DMS79 (cell line): ENCODE measurements at regions not wholly inside any gene's neighbourhood (a gene's known extent, or its start where the extent isn't known, plus 50 kb on each side); places are given as distances from the start of the nearest gene placed in this dataset.
A peak's percentile ranks its signal among the peaks of the same experiment; 100 is the strongest.

Experiments
- DNase-seq: peaks from one replicate; lab custom pipeline; 2025; lab: John Stamatoyannopoulos, UW

DNA sequence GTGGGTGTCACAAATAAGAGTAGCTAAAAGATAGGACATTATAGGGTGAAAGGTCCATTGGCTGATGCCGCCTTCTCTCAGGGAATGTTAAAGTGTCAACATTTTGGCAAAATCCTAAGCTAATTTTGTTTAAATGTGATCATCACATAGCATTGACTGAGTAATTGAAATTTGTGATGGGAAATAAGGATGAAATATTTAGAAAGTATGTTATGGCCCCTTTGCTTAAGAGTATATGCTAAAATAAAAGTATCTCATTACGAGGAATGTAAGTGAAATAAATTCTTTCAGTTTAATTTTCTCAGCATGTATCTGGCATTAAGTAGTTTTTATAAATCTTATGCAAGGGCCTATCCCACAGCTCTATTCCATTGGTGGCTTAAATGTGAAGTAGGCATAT lies 229.2 kb downstream of the PRL start:
- no peak for DNase-seq

DNA sequence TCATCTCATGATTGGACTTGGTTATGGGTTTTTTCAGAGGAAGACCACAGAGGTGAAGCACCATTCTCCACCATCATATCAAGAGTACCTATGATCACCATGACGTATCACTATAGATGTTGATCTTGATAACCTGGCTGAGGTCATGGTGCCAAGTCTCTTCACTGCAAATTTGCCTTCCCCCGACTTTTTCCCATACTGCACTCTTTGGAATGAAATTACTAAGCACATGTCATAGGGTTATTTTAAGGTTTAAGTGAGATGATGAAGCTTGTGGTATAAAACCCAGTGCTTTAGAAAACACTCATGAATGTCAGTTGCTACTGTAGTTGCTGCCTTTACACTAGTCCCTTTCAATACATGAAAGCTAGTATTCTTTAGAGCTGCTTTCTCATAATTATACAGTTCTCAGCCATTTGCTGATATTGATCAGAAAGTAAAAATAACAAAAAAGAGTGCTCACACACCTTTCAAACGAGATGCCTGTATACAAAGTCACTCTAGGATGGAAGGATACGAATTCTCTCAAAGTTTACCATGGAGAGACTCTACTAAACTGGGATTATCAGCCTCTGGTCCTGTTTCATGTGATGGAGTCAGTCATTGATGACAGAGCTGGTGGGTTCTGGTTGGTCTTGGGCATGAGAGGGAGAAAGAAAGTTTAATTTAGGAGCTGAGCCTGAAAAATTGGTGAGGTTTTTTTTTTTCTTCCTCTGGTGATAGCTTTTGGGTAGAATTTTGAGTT lies 228.1 kb downstream of the PRL start:
- DNase-seq, result no peak

DNA sequence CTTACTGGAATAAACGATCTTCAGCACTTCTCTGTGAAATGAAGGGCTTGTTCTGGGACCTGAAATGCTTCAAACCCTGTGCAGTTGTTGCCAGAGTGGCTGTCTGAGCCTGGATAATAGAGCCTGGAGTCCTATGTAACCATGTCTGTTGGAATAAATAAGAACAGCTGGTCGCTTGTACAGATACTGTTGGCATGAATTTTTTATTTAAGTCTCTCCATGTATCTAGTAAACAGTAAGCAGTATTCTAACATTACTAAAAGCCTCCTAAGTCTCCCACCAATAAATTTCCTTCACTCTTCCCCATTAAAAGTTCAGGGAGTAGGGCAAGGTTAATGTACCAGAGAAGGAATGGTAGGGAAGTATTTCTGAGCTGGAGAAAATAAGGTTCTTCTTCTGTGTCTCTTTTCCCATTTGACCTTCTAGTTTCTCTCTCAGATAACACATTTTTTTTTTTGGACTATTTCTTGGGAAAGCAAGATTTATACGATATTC lies 227.5 kb downstream of the PRL start:
- DNase-seq, result no peak

DNA sequence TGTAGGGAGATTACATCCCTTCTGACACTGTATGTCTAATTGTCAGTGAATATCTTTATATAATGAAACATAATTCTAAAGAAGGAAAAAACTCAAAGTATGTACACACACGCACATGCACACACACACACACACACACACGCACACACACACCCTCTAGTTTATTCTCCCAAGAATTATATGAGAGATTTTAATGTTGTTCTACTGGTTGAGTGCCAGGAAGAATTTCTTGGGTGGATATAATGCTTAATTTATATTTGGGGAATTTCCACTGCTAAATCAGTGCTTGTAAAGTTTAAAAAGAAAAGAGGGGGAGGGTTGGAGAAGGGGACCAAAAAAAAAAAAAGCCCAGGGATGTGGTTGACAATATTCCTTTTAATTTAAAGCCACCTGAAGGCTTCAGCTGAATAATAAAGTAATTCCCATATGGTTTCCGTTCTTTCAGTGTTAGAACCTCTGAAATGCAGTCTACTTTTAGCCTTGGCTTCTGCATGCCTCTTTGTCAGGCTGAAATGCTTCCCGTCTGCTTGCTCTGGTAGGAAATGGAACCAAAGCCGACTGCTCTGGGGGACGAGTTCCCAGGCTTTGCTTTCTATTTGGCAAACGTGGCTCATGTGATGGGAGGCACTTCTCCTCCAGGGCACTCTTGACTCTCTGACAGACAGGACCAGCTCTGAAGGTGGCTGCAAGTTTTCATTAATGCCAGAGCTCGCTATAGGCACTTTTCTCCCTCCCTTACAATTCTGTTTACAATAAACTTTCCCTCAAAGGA lies 225.4 kb downstream of the PRL start:
- DNase-seq, result no peak

DNA sequence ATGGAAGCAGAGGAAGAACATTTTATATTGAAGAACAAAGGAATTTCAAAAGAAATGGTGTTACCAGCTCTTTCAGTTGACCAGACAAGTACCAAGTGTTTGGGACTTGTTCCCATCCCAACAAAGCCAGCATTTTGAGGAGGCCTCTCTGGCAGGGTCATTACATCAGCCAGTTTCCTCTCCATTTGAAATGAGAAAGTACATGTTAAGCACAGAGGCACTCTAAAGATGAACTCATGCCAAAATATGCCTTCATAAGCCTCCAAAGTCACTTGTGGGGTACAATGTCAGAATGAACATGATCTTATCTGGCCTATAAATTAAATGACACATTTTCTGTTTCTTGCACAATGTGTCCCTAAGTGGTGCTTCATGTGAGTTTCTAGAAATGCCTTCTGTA lies 223.9 kb downstream of the PRL start:
- peak; percentile 94 for DNase-seq

DNA sequence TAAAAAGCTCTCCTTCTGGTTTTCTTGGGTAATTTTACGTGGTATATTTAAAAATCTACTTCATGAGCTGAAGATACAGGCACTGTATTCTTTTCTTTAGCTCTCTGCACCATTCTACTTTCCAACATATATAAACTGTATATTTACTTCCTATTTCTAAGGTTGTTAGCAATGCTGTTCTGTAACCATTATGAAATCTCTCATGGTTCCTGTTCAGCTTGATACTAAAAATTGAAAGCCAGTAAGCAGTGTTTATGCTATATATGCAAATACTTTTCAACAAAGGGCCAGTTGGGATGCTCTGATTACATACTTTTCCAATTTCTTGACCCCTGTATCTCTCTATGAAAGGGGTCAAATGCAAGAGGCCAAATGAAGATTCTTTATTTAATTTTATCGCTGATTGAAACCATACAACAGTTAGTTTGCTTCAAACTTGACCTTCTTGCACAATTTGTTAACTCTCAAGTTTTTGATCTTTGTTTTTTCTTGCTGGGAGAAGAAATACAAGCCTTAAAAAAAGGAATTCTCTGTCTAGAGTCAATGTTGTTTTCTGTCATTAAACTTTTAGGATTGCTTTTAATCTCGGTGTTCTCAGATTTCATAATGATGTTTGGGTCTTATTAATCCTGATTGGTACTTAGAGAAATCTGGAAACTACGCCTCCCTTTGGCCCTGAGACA lies 223.2 kb downstream of the PRL start:
- no peak for DNase-seq

DNA sequence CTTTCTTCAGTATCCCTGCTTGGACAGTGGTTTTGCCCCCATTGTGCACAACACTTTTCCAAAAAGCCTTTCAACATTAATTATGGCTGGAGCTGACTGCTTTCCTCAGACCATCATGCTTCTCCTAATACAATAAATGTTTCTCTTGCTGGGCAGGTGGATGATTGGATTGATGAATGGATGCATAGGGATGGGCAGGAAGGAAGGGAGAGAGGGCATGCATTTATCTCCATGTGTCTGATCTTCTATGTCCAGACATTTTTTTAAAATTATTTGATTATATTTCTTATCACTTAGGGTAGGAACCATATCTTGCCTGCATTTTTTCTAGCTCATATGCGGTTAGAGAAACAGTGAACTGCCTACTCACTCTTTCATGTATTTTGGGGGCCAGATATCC lies 218.5 kb downstream of the PRL start:
- no peak for DNase-seq

DNA sequence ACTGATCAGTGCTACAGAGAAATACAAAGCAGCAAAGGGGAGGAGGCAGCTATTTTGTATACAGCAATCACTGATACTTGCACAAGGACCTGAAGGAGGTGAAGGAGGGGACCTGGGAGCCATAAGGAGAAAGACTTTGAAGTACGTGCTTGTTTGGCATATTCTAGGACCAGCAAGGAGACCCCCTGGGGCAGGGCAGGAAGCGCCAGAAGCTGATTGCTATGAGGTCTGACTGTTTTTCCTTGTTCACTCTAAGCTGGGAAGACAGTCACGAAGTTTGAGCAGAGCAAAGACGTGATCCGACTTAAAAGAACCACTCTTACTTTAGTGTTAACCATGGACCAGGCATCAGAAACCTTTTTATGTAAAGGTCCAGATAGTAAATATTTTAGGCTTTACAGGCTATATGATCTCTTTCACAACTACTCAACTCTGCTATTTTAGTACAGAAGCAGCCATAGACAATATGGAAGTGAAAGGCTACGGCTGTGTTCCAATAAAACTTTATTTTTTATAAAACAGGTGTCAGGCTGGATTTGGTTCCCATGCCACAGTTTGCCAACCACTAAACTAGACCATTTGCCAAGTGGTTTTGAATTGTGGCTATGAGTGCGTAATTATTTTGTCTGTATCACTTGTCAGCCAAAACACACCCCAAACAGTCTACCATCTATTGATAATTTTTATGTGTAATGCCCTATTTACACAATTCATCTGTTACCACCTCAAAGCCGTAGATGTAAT lies 217.9 kb downstream of the PRL start:
- no peak for DNase-seq

DNA sequence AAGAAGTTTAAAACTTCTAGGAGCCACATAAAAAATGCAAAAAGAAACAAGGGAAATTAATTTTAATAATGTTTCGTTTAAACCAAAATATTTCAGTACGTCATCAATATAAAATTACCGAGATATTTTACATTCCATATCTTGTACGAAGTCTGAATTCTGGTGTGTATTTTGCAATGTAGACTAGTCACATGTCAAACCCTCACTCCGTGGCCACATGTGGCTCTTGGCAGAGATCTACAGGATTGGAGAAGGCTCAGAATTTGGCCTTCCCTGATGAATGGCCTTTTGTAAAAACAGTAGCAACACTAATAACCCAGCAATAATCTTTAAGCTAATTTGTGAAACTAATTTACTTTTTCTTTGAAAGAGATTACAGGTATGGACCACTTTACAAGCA lies 217.1 kb downstream of the PRL start:
- DNase-seq, result no peak

DNA sequence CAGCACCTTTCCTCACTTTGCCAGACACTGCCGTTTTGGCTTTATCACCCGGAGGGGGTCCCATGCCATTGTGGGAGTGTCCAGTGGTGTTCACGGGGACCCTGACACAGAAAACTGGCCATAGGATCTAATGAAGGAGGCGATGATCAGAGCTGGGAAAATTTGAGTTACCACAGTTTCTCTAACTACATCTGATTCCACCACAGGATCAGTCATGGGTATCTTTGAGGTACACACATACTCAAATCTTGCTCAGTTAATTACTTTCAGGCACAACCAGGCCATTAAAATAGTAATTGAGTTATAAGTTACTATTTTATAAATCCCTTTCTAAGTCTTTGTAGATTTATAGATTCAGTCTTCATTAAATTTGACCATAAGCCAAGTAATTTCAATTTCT lies 215.1 kb downstream of the PRL start:
- DNase-seq, result no peak

DNA sequence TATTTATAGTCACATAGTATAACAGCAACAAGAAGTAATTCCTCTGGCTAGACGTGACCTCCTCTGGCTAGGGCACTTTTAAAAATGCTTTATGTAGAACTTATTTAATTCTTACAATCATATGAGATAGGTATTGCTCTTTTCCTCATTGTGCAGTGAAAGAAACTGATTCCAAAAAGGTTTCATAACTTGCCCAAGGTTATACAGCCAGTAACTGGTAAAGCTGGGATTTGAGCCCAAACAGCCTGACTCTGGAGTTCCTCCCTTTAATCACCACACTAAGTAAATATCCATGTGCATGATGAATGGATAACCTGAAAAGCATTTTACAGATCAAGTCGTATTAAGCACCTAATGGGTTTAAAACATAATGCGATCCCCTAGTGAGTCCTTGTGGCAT lies 214.6 kb downstream of the PRL start:
- no peak for DNase-seq

DNA sequence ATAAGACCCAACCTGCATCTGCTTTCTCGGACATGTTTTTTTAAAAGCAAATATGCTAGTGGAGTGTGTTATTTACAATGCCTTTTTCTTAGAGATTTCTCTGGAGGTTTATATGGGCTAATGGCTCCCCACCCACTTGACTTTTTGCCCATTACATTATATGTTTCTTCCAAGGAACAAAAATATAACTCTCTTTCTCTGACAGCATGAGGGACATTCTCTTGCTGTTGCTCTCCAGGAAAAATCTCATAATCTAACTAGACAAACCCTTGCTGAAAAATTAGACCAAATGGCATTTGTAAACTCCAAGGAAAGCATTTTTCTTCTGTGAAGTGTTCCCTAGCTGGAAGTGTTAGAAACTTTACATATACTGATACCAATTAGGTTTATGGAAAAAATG lies 213.7 kb downstream of the PRL start:
- no peak for DNase-seq

DNA sequence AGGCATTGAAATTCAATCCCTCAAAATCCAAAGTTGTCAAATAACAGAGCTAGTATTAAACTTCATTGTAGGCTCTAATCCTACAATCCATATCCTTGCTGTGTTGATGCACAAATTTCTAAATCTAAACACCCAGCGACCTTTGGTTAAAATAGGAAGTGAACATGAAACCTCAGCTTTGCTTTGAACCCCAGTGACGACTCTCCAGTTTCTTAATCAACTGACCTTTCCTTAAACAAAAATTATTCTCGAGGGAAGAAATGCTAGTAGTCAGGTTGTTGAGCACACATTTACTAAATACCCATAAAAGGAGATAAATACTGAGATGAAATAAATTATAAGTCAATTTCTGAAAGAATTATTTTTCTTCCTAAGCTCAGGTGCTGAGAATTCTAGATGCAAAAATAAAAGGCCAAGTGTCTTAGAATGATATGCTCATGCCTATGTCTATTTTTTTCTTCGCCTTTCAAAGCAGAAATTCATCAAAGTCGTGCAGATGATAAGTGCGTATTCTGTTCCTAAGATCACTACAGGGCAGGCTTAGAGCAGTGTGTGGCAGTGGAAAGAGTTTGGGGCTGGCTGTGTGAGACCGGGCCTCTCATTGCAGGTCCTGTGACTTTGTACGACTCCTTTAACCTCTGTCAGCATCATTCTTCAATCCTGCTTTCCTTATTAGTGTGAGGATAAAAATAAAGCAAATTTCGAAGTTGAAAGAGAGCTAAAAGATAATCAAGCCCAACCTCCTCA lies 208.7 kb downstream of the PRL start:
- no peak for DNase-seq

DNA sequence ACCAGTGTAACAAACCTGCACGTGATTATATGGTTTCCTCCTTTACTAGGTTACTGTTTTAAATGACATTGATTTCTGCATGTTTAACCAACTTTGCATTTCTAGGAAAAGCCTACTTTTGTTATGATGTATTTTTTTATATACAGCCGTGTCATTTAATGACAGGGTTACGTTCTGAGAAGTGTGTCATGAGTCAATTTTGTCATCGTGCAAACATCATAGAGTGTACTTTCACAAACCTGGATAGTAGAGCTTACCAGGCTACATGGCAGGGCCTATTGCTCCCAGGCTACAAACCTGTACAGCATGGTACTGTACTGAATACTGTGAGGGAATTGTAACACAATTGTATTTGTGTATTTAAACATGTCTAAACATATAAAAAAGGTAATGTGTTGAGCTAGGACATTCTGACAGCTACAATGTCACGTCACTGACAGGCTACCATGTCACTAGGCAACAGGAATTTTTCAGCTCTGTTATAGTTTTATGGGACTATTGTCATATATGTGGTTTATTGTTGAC lies 205.3 kb downstream of the PRL start:
- DNase-seq, result no peak

DNA sequence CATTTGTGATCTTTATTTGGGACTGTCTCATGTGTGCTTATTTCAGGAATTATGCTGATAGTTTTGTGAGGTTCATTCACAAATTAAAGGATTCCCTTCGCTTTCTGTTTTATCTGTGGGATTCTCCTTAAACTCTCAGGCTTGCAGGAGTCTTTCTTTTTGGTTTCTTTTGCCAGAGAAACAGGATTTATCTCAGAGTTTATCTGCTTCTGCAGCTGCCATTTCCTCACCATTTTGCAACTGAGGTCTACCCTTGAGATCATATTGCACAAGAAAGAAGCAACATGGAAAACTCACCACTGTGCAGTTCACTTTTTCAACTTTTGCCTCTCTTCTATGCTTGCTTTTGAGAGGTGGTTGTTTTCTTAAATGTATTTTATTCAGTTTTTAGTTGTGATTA lies 201.0 kb downstream of the PRL start:
- no peak for DNase-seq

DNA sequence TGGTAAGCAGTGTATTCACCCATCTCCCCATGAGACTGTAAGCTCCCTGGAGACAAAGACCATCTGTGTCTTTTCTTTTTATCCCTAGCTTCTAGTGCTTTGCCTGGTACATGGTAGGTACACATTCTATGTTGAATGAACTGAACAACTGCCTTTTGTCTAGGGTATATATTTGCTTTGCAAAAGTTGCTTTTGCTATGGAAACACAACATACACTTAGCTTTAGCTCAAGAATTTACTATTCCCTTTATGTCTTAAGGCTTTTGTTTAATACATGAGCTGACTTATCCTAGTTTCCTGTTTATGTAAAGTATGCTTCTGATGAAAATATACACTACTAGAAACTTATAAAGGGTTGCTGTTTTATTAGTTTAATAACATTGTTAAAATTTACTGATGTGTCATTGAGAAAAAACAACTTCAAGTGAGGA lies 198.2 kb downstream of the PRL start:
- DNase-seq, result no peak

DNA sequence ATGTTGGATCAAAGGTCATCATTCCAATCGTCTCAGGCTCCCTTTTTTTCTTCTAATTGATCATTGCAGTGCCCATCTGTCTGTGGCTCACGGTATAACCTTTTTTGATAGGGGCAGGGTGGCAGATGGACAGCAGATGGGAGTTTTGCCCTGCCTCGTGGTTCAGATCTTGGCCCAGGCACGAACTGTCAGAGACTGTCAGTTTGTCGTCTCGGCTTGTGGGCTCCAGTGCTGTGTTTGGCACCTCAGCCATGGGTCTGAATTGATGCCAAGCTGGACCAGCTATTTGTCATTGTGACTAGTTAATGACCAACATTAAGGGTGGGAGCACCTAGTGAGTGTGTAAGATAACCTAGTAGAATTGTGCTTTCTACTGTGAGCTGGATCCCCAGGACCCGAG lies 197.6 kb downstream of the PRL start:
- no peak for DNase-seq

DNA sequence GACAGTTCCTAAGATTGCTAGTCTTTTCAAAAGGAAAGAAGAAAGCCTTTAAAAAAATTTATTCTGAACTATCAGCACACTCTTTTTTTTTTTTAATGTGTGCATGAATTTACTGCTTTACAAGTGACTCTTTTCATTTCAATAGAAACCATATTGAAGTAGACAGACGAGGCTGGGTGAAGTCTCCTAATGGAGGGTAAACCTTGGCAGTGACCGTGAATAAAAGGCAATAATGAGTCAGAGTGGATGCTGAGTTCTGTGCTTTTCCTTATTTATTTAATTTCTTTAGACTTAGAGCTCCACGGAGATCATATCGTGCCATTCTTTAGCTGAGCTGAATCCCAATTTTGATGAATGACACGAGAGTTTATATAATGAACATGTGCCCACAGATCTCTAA lies 196.9 kb downstream of the PRL start:
- no peak for DNase-seq

DNA sequence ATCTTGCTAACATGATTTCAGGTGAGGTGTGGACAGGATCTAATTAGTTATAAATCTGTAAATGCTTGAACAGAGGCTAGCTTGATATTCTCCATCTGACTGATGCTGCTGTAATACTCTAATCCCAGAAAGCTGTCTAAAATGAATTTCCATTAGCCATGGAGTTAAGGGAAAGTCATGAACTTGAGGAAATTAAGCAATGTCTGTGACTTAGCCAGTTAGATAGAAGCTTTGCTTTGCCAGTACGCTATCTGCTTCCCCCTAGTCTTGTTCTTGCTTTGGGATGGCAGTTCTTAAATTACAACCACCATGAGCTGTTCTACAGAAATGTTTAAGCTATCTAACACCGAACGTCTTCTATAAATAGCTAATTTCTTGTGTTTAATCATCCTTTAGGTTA lies 195.7 kb downstream of the PRL start:
- DNase-seq, result no peak

DNA sequence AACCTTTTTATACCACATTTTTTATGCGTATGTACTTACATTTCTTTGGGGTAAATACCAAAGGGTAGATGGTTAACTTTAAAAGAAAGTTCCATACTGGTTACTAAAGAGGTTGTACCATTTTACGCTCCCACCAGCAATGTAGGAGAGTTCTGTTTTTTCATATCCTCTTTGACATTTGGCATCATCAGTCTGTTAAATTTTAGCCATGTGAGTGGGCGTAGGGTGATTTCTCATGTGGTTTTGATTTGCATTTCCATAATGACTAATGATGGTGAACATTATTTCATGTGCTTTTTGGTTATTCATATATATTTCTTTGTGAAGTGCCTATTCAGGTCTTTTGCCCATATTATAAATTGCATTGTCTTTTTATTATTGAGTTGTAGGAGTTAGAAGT lies 194.2 kb downstream of the PRL start:
- DNase-seq, result no peak

DNA sequence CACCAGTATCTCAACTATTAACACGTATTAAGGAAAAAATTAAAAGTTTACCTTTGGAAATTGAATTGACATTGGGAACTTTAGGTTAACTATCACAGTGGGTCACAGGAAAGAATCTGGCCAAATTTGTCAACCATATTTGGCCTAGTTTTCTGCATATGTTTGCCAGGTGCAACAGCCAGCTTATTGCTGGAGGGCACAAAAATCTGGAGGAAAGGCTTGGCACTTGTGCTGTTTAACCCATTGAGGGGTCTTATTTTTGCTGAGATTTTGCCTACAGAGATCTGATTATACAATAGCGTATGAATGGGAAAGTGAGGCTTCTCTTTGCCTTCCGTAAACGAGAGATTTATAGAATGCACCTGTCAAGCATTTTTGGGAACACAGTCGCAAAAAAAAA lies 190.4 kb downstream of the PRL start:
- no peak for DNase-seq
